Activated CD4-positive, alpha-beta T cell treated with anti-CD3 and anti-CD28 coated beads, Interleukin-10, Interleukin-2, amounts not matched to agents 100 ng/mL and 50 ng/mL, durations not matched to agents 16 hours and 8 hours (primary cell): ENCODE measurements at regions not wholly inside any gene's neighbourhood (a gene's known extent, or its start where the extent isn't known, plus 50 kb on each side); places are given as distances from the start of the nearest gene placed in this dataset.
"Not testable (repeated sequence)": the region's sequence is repeated elsewhere in the genome, so short reads cannot be mapped to it uniquely, and the experiment has no call there.

Experiments
- DNase-seq: peaks from one replicate; pipeline ENCODE4 v3.0.0-alpha.2; 2020

DNA sequence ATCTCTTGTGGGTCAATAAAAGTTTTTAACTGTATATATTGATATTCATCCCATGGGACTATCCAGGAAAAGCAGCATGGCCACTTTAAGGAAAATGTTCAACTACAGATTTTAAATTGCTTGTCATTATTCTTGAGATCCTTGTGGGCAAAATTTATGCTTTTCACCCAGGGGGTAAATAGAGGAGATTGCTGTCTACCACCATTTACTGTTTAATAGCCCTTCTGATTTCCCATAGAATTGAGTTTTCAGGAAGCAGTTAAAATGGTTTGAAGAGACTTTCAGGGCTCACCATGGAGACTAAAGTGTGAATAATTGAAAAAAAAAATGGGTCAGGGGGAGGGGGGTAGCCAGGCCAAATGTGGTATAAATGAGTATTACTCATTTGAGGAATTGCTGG lies 901.1 kb upstream of the POT1 start:
- no peak for DNase-seq

DNA sequence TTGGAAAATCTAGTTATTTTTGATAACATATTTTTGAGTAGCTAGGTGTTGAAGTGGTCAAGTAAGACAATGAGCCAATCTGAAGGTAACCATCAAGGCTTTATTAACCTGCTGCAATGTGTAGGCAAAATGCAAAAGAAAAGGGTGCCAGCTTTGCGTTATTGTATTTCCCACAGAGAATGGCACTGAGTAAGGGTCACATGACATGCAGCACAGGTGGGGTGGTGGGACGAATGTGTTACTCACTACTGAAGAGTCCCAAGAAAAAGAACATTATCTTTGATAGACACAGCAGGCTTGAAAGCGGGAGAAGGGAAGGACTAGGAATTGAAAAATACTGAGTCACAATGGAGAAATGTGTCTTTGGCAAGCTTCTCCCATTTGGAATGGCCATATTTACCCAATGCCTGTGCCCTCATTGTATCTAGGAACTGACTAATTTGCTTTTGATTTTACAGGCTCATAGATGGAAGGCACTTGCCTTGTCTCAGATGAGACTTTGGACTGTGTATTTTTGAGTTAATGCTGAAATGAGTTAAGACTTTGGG lies 898.6 kb upstream of the POT1 start:
- DNase-seq = no peak

DNA sequence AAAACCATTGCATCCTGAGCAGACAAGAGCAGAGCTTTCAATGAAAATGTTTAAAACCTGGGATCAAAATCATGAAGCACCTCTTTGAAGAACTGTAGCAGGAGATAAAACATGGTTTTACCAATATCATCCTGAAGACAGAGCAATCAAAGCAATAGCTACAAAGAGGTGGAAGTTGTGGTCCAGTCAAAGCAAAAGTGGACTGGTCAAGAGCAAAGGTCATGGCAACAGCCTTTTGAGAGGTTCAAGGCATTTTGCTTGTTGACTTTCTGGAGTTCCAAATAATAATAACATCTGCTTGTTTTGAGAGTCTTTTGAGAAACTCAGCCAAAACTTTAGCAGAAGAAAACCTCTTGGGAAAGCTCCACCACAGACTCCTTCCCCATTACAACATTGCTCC lies 893.9 kb upstream of the POT1 start:
- DNase-seq = no peak

DNA sequence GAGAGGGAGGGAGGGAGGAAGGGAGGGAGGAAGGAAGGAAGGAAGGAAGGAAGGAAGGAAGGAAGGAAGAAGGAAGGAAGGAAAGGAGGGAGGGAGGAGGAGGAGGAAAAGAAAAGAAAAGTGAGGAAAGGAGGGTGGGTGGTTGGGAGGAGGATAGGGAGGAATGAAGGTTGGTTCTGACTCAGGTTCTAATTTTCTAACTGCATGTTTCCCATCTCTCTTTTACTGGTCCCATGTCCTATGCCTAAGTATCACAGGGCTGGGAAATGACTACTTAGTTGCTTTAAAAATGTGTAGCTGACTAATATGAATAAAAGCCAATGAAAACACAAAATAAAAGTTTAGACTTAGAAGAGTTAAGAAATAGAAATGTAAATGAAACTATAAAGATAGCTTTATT lies 890.9 kb upstream of the POT1 start:
- no peak for DNase-seq

DNA sequence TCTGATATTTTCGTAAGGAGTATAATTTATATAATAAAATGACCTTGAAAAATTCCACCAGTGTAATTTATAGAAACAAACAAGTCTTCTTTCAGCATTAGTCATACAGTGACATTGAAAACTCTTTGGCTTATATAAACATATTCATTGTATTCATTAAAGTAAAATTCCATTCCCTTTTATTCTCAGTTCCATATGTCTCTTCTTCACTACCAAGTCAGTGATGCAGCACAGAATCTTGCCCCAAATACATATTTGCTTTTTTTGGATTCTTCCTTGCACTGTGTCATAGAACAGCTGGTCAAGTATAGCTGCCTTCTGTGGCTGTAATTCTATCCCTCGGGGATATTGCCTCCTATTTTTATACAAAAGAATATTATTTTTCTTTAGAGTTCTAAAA lies 884.5 kb upstream of the POT1 start:
- DNase-seq = no peak

DNA sequence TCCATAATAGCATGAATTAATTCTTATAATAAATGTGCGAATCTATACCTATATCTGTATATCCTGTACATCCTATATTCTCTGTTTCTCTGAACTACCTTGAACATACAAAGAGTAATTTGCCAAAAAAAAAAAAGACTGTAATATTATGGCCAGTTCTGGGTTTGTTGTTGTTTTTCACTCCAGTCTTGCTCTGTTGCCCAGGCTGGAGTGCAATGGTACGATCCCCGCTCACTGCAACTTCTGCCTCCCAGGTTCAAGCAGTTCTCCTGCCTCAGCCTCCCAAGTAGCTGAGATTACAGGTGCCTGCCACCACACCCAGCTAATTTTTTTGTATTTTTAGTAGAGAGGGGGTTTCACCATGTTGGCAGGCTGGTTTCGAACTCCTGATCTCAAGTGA lies 876.9 kb upstream of the POT1 start:
- not testable (repeated sequence) for DNase-seq

DNA sequence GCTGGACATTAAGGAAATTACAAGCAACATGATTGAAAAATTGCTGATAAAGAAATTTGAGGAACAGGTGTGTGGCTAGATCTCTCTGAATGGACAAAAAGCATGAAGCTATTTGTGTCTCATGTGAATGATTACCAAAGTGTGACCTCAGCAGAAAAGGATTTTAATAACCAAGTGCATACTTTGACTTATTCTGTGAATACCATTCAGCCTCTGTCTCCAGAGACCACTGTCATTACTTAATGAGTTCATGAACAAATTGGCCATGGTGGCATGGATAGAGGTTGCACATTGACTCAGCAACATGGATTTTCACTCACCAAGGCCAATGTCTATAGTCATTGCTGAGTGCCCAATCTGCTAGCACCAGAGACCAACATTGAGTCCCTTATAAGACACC lies 874.6 kb upstream of the POT1 start:
- DNase-seq = no peak

DNA sequence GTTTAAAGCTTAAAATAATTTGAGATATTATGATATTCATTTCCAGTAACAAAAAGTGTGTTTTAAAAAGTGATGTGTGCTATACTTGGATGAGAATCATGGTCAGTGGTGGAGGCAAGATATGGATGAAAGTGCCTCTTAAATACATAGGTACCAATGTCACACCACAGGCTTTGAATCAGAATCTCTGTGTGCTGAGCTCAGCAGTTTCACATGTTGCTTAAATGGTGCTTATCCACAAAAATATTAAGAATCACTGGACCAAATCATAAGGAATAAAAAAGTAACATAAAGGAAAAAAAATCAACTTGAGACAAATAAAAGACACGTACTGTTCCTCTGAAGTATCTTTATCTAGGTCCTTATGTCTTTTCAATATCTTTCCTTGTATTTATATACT lies 850.5 kb upstream of the POT1 start:
- DNase-seq = no peak

DNA sequence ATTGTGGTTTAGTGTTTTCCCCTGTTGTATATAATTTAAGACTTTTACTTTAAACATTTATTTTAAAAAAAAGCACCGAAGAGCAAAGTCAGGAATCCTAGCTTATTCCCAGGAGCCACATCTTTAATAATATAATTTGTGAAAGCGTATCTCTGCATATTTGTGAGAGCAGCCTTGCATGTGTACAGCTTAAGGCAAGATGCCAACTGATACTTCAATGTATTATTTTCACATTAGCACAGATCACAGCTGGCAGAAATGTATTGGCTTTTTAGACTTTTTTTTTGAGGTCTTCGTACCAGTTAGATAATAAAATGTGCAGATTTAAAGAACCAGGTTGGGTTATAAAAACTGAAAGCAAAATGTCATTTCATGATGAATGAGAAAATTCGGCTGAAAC lies 845.7 kb upstream of the POT1 start:
- DNase-seq = no peak

DNA sequence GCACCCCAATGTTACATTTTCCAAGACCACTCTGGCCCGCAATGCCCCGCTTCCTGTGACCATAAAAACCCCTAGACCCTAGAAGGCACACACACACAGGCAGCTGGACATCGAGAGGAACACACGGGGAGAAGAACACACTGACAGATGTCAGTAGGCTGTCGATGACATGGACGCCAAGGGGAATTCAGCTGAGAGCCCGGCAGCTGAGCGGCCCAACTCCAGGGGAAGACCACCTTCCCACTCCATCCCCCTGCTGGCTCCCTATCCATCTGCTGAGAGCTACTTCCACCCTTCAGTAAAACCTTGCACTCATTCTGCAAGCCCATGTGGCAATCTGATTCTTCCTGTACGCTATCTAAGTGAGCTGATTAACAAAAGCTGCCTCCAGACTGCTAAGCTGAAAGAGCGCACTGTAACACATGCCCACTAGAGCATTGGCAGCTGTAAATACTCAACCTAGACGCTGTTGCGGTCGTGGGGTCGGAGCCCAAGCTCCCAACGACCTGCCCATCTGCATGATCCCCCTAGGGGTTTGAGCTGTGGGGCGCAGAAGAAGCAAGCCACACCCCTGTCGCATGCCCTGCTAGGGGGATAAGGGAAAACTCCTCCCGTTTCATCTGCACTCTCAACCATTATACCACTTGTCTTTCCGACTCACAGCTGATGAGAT lies 843.6 kb upstream of the POT1 start:
- no peak for DNase-seq

DNA sequence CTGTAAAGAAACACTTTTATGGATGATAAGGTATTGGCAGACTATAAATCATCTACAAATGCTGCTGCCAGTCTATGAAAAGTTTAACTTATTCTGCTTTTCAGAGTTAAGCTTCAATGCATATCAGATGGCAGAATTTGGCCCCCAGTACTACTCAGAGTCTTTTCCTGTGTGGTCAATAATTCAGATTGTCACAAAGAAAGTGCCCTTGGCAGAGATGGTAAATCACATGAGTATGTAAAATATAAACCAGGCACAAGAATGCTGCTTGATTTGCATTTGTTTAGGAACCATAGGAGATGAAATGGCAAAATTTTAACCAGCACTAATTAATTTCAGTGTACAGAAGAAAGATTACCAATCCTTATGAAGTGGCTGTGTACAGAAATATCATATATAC lies 818.3 kb upstream of the POT1 start:
- no peak for DNase-seq

DNA sequence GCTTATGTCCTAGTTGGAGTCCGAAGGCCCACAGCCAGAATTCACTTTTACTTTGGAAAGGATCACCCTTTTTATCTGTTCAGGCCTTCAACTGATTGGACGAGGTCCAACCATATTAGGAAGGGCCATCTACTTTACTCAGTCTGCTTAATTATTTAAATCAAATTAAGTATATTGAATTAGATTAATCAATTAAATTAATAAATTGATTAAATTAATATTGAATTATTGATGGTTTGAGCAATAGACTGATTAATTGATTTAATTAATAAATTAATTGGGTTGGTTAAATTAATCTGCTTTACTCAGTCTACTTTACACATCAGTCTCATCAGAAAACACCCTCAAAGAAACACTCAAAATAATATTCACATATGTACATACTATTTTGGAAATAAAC lies 816.9 kb upstream of the POT1 start:
- DNase-seq = no peak

DNA sequence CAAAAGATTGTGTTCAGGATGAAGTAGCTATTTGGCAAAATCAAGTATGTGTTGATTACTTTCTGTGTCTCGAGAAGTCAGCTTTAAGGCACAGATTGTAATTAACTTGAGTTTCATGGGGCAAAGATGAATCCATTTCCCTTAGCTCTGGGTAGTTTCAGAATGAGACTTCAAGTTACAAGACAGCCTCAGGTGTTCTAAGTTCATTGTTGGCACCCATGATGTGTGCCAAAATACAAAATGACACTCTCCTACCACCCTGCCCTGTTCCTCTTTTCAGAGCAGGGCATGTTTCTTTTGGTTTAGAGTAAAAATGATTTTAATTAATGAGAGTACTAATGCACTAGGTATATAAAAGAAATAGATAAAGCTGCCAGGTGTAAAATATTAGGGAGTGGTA lies 797.6 kb upstream of the POT1 start:
- DNase-seq = no peak

DNA sequence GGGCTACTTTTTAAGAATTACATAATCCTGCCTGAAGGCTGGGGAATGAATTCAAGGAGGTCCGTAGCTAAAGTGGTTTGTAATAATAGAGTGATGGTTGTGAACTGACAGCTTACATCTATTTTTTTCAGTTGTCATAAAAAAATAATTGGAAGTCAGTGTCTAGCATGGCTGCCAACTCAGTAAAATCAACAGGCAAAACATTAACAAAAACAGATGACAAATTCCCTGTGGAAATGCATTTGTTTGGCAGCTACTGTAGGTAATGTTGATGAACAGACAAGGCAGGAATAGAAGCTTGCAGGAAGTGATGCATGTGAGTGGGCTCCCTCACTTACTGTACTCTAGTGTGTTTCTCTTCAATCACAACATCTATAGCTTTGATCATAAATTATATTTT lies 766.0 kb upstream of the POT1 start:
- no peak for DNase-seq

DNA sequence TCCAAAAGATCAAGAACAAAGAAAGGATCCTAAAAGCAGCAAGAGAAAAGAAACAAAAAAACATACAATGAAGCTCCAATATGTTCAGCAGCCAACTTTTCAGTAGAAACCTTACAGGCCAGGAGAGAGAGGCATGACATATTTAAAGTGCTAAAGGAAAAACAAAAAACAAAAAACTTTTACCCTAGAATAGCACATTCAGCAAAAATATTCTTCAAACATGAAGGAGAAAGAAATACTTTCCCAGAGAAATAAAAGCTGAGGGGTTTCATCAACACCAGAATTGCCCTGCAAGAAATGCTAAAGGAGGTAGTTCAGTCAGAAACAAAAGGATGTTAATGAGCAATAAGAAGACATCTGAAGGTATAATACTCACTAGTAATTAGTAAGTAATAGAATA lies 753.5 kb upstream of the POT1 start:
- DNase-seq = no peak

DNA sequence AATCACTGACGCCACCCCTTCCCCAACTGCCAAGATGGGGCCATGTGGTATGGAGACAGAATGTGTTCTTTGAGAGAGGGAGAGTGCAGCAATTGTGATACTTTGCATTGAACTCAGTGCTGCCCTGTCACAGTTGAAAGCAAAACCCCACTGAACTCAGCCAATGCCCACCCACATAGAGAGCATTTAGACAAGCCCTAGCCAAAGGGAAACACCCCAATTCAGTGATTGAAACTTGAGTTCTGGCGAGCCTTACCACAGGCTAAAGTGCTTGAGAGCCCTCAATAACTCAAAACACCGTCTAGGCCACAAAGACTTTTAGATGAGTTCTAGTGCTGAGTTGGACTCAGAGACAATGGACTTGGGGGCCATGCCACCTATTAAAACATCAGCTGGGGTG lies 751.9 kb upstream of the POT1 start:
- no peak for DNase-seq

DNA sequence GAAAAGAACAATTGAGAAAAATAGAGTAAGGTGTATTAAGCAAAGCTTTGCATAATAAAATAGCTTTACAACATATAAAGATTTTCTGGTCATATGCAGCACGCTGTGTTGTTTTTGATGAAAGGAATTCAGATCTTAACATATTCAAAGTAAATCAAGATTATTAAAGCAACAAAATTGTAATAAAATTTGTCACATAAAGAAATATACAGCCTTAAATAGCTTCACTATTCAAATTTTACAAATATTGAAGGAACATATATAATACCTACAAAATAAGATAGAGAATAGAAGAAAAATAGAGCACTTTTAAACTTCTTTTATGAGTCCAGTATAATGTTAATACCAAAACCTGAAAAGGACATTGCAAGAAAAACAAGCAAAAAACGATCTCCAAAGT lies 749.1 kb upstream of the POT1 start:
- DNase-seq = no peak

DNA sequence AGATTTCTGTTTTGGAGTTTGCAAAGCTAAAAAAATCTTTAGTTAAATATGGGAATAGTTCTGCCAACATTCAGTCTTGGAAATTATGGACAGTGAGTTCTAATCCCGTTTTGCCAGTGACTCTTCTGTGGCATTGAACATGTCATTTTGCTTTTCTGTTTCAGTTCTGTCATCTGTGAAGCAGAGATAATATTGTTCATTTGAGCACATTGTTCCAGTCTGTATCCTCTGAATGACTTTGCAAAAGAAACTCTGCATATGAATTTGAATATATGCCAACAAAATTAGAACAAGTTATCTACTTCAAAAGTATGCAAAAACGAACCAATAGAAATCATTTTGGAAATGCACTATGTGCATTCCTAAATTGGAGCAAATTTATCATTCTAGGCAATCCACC lies 746.0 kb upstream of the POT1 start:
- no peak for DNase-seq

DNA sequence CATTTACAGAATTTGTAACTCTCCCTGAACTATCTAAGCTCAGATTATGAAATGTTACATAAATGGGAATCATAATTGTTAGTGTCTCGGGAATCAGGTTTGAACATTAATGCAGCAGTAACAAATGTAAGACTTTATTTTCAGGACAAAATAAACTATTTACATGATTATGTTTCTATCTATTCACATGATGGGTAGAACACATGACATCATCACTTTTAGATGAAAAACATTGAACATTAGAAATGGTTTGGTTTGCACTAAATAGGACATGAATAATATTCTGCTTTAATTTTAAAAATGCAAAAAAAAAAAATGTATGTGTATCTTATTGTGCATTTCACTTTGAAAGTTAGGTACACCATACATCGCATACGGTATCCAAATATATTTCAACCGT lies 745.5 kb upstream of the POT1 start:
- DNase-seq = no peak

DNA sequence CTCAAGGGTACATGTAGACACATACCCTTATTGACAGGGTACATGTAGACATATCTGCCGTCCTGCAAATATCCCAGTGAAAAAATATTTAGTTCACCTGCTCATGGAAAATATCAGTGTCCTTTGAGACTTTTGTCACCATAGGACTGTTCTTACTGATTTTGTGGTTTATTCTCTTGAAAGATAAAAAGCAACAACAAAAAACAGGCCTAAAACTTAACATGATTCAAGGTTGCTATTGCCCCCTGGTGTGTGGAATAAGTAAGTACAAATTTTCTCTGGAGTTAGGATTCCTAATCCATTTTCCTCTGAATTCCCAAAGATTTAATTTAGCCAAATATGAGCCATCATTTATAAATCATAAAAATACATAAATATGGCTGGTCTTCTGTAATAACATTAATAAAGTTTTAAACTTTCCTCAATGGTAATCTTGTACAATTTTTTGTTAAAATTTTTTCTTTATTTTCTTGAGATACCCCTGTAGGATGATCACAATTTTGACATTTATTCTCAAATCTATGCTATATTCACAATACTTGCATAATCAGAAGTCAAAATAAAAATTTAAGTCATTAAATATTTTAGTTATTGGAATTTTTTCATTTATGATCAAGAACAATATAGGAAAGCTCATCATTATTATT lies 741.4 kb upstream of the POT1 start:
- no peak for DNase-seq

DNA sequence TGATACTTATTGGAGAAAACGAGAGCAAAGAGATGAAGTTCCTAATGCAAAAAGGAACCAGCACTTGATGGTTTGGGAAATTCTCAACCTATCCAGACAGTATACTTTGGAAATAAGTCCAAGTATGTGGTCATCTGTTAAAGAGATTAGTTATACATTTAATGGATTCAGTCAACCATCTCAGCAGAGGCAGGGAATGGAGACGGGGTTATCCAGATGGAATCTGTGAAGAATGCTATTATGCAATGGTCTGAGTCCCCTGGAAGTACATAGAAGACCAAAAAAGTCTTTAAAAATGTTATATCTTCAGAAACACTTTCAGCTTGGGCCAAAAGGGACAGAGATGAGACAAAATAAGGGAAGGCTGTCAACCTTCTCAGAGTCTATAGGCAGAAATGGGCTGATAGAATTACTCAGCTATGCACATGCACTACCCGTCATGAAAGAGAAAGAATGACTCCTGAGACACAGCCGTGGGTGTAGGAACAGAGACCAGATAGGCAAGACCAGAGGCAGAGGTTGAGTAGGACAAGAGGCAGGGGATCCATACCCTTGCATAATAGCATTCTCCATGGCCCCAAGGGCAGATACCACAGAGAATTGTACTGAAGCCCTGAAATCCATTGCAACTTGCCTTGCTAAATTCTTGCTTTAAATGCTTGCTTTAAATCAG lies 738.8 kb upstream of the POT1 start:
- no peak for DNase-seq

DNA sequence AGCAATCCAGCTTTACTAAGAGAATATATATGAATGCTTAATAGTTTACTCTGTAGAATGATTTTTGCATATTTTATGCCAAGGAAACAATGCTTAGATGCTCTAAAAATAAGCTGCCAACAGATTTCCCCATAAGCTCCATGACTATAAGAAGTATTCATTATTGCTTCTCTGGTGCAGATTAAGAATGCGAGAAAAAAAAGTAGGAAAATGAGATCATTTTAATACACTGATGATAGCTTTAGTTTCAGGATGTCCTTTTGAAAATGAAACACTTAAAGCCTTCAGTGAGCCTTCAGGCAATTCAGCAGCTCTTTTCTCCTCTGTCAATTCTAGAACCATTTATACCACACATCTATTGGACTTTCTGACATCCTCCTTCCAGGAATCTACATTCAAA lies 735.0 kb upstream of the POT1 start:
- no peak for DNase-seq

DNA sequence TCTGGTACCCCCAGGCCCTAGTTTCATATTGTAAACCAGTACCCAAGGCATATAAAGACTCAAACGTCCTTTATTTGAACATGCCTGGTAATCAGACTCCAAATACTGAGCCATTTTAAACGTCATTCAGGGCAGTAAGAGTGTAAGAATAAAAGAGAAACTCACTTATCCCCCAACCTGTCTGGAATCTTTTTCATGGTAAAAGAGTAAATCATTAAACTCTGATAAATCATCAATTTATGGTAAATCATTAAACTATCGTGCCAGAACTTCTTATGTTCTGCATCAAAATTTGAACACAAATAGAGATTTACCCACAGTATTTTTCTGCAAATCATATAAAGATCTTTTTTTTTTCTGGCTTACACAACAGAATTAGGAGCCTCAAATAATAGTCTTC lies 734.3 kb upstream of the POT1 start:
- no peak for DNase-seq

DNA sequence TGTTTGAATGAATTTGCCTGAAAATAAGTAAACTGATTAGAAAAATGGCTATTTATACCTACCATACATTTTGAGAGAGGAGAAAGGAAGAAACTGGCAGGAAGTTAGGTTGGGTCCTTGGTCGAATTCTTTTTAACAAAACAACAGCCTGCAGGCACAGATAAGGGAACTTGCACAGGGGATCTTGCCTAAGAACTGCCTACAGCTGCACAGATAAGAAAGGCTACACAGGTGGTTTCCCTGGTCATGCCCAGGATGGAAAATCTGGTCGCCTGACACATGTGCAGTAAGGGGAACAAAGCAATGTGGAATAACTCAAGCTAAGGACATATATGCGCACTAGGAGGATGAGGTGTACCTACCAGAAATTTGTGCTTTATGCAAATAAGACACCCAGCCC lies 732.1 kb upstream of the POT1 start:
- DNase-seq = no peak

DNA sequence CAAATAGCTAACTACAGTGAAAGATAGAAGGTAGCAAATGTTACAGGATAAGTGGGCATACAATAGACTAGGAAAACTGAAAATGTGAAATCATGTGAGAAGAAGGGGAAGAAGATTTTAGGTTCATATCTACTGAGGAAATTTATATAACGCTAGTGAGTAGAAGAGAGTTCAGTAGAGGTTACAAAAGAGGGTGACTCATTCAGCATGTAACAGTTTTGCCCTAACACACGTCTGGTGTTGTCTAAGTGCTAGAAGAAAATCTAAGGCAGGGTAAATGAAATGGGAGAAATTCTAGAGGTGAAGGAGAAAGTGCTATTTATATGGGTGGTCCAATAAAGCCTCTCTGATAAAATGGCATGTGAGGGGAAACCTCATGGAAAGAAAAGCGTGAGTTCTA lies 731.4 kb upstream of the POT1 start:
- no peak for DNase-seq
